IPS-NIHi11 (cell line): ENCODE measurements at regions not wholly inside any gene's neighbourhood (a gene's known extent, or its start where the extent isn't known, plus 50 kb on each side); places are given as distances from the start of the nearest gene placed in this dataset.

Experiments
- DNase-seq: peaks from one replicate; pipeline ENCODE4 v3.0.0; 2012; ENCODE audit warnings: mixed read lengths, low spot score

GRCh38 chr6:144724818-144725217 is 439.7 kb downstream of the UTRN start:
- DNase-seq, result no peak

GRCh38 chr6:144725736-144726522 is 440.8 kb downstream of the UTRN start:
- no peak for DNase-seq

GRCh38 chr6:144728804-144729203 is 443.7 kb downstream of the UTRN start:
- DNase-seq, result no peak

- no peak for DNase-seq
Observed at GRCh38 chr6:144729502-144729901, 444.4 kb downstream of the UTRN start.

GRCh38 chr6:144730088-144730645 is 445.0 kb downstream of the UTRN start:
- DNase-seq, result peak; percentile 17

- no peak for DNase-seq
Observed at GRCh38 chr6:144731229-144731628, 446.1 kb downstream of the UTRN start.

GRCh38 chr6:144736763-144737162 is 451.6 kb downstream of the UTRN start:
- no peak for DNase-seq

GRCh38 chr6:144737998-144738397 is 452.9 kb downstream of the UTRN start:
- no peak for DNase-seq

- DNase-seq, result no peak
Observed at GRCh38 chr6:144739873-144740272, 454.7 kb downstream of the UTRN start.

- DNase-seq, result no peak
Observed at GRCh38 chr6:144741659-144742058, 456.5 kb downstream of the UTRN start.

GRCh38 chr6:144742779-144743178 is 457.6 kb downstream of the UTRN start:
- DNase-seq, result no peak

- DNase-seq, result no peak
Observed at GRCh38 chr6:144744720-144745119, 459.6 kb downstream of the UTRN start.

- DNase-seq, result no peak
Observed at GRCh38 chr6:144745439-144745838, 460.3 kb downstream of the UTRN start.

- no peak for DNase-seq
Observed at GRCh38 chr6:144746902-144747469, 461.9 kb downstream of the UTRN start.

GRCh38 chr6:144749263-144749662 is 464.1 kb downstream of the UTRN start:
- no peak for DNase-seq

GRCh38 chr6:144753023-144753705 is 468.0 kb downstream of the UTRN start:
- DNase-seq, result no peak

- DNase-seq, result no peak
Observed at GRCh38 chr6:144756469-144756868, 471.3 kb downstream of the UTRN start.

- no peak for DNase-seq
Observed at GRCh38 chr6:144757299-144757698, 472.2 kb downstream of the UTRN start.

GRCh38 chr6:144757730-144758129 is 472.6 kb downstream of the UTRN start:
- no peak for DNase-seq

- DNase-seq, result no peak
Observed at GRCh38 chr6:144758602-144759001, 473.5 kb downstream of the UTRN start.

- no peak for DNase-seq
Observed at GRCh38 chr6:144762469-144762868, 477.3 kb downstream of the UTRN start.

GRCh38 chr6:144767051-144767450 is 481.9 kb downstream of the UTRN start:
- no peak for DNase-seq

GRCh38 chr6:144768551-144769075 is 483.5 kb downstream of the UTRN start:
- no peak for DNase-seq
